CD4-positive, alpha-beta T cell treated with Interleukin-17A for 1 hour (primary cell): ENCODE measurements at regions not wholly inside any gene's neighbourhood (a gene's known extent, or its start where the extent isn't known, plus 50 kb on each side); places are given as distances from the start of the nearest gene placed in this dataset.
A peak's percentile ranks its signal among the peaks of the same experiment; 100 is the strongest.
"Not testable (repeated sequence)": the region's sequence is repeated elsewhere in the genome, so short reads cannot be mapped to it uniquely, and the experiment has no call there.

Experiments used
- DNase-seq: peaks from one replicate; pipeline ENCODE4 v3.0.0-alpha.2; 2020

DNA sequence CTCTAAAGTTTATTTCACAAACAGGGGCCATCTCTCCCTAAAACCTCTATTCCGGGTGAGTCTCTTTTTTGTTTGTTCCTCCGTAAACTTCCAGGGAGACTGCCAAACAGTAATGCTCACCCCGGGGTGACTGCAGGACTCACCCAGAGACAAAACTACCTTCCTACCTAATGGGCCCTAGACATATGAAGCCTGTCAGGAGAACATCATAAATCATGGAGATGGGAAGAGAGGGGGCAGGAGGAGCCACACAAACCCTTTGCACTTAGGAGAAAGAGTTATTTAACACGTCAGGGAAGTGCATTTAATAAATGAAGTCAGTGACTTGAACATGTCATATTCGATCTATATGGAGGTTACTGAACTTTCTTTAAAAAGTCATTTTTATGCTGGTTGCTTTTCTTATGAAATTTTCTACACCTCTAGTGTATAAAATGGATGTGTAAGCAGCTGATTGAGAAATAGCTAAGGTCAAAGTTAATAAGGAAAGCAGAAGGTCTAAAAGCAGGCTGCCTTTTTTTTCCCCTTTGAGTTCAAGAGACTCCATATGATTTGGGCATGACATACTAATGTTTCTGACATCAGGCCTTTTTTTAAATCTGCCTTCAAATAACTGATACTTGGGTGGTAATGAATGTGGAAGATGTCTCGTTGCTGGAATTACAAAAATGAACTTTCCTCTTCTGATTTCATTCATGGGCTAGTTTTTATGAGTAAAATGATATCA, 286.9 kb upstream of the USP25 start:
- DNase-seq, result no peak

DNA sequence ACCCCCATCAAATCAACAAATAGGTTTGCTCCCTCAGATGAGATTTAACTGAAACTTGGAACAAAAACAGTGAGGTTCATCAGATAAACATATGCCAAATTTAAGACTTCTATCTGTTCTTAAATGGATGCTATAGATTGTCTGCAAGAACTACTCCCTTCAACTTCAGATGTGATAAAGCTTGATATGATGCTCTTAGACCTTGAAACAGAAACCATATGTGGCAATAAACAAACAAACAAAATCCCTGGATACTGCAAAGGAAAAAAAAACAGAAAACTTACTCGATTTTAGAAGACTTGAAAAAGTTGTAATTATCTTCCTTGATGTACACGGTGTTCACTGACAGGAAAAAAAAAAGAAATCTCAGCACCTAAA, 286.1 kb upstream of the USP25 start:
- no peak for DNase-seq

DNA sequence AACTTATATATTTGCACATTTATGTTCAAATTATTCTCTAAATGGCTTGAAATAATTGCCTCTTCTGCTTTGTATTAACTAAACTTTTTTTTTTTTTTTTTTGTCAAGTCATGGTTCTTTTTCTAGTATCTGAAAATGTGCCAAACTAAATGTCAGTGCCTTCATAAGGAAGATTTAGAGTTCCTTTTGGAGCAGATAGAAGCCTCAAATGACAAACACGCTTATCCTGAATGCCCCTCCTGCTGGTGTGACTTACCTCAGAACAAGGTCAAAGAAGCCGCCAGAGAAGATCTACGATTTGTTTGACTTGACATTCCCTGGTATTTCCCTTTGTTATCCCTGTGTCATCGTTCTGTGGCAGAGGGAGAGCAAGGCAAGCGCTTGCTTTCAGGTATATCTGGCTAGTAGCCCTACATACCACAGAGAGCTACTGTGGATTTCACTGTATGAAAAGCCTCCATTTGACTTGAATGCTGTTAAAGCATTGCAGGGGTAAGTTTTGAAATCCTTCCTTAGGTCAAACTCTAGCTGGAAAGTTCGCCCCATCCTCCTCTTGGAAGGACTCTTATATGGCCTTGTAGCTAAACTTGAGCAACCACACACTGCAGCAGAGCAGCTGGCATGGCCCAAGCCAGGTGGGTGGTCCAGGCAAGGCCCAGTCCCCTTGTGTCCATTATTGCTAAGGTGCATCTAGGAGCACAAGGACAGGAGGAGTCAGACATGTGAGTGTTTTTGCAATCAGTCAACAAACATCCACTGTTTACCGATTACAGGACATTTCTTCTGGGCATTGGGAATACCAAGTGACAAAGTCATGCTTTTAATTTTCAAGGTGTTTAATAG, 285.4 kb upstream of the USP25 start:
- DNase-seq, result no peak

DNA sequence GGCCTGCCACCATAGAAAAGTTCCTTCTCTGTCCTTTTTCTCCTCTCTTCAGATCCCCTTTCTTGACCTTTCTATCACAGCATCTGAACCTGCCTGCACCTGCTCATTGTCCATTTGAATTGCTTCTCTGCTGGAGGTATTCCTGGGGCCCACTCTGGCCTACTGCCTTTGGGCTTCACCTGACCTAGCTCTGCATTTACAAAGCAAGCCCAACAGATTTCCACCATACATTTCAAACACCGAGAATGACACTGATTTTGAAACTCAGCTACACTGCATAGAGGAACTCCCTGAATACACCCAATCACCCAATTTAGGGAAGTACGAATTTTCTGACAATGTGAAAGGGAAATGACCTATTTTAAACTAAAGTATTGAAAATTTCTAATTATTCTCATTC, 284.5 kb upstream of the USP25 start:
- DNase-seq, result peak; percentile 5

DNA sequence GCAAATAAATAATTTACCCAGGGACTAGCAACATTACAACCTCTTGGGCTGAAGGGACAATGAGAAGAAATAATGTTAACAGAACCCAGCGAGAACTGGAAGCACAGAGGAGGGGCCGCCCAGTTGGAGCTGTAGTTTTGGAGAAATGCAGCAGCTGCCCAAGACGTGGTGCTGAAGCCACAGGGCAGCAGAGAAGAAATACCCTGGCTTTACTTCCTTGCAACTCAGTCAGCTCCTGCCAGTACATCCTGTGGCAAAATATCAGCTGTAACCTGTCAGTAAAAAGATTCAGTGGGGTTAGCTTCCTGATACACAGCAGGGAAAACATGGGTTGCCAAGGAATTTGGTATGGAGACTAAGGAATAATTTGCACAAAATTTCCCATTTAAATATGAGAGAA, 283.6 kb upstream of the USP25 start:
- no peak for DNase-seq

DNA sequence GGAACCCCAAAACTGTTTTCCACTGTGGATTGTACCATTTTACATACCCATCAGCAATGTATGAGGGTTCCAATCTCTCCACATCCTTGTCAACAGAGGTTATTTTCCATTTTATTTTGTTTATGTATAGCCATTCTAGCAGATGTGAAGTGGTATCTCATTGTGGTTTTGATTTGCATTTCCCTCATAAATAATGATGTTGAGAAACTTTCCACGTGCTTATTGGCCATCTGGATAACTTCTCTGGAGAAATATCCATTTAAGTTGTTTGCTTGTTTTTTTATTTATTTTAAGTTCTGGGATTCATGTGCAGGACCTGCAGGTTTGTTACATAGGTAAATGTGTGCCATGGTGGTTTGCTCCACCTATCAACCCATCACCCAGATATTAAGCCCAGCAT, 280.2 kb upstream of the USP25 start:
- no peak for DNase-seq

DNA sequence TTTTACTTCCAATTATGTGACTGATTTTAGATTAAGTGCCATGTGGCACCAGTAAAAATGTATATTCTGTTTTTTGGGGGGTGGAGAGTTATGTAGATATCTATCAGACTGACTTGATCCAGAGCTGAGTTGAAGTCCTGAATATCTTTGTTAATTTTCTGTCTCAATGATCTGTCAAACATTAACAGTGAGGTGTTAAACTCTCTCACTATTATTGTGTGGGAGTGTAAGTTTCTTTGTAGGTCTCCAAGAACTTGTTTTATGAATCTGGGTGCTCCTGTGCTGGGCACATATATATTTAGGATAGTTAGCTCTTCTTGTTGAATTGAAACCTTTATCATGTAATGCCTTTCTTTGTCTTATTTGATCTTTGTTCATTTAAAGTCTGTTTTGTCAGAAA, 276.5 kb upstream of the USP25 start:
- DNase-seq, result no peak

DNA sequence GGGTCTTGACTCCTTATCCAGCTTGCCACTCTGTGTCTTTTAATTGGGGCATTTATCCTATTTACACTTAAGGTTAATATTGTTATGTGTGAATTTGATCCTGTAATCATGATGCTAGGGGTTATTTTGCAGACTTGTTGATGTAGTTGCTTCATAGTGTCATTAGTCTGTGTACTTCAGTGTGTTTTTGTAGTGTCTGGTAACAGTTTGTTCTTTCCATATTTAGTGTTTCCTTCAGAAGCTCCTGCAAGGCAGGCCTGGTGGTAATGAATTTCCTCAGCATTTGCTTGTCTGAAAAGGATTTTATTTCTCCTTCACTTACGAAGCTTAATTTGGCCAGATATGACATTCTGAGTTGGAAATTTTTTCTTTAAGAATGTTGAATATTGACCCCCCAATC, 276.0 kb upstream of the USP25 start:
- not testable (repeated sequence) for DNase-seq

DNA sequence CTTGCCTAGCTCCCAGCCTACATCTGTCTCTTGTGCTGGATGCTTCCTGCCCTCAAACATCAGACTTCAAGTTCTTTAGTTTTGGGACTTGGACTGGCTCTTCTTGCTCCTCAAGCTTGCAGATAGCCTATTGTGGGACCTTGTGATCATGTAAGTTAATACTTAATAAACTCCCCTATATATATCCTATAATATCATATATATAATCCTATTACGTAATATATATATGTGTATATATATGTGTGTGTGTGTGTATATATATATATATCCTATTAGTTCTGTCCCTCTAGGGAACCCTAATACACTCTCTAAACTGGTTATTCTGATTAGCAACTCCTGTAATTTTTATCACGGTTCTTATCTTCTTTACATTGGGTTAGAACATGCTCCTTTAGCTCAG, 274.9 kb upstream of the USP25 start:
- DNase-seq, result not testable (repeated sequence)

DNA sequence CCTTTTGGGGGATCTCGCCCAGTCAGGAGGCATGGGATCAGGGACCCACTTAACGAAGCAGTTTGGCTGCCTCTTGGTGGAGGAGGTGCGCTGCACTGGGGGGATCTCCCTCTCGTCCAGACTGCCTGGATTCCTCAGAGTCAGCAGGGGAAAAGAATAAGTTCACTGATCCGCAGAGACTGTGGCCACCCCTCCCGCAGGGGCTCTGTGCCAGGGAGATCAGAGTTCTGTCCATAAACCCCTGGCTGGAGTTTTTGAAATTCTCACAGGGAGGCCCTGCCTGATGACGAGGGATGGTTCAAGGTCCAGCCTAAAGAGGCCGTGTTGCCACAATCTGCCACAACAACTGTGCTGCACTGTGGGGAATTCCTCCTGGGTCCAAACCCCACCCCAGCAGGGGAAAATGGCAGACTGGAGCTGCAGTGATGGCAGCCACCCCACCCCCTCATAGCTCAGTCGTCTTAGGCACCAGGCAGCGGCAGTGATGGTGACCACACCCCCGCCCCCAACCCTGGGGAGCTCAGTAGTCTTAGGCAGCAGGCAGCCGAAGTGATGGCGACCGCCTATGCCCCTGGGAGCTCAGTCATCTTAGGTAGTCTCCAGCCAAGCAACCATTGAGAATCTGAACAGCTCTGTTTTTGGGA, 273.8 kb upstream of the USP25 start:
- no peak for DNase-seq

DNA sequence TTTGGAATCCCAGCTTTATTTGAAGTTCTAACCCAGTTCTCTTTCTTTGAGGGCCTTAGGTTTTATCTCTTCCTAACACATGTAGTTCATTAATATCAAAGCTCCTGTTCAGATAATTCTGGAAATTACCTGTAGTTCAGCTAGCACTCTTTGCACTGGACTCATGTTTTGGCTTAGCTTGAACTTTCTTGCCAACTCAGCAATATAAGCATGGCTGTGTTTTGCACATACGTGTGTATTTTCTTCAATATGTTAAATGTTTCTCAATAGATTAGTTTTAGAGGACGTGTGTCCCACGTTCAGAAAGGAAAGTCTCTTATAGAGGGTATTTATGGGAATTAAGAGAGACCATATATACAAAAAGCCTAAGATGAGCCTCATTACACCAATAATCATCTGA, 271.8 kb upstream of the USP25 start:
- no peak for DNase-seq

DNA sequence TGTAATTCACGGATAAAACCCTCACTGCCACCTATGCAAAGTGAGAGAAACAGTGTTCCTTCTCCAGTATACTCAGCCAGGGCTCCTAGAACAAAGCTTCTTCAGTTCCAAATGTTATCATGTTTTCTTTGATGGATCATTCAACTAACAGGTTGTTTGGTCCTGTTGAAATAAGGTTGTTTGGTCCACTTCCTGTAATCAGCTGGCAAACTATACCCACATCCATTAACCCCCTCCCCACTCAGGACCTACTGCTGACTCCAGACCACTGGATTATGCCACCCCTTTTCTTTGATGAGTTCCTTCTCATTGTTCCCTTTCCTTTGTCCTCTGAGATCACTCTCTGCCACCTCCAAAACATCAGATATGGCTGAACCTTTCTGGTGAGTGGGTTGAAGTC, 267.7 kb upstream of the USP25 start:
- no peak for DNase-seq

DNA sequence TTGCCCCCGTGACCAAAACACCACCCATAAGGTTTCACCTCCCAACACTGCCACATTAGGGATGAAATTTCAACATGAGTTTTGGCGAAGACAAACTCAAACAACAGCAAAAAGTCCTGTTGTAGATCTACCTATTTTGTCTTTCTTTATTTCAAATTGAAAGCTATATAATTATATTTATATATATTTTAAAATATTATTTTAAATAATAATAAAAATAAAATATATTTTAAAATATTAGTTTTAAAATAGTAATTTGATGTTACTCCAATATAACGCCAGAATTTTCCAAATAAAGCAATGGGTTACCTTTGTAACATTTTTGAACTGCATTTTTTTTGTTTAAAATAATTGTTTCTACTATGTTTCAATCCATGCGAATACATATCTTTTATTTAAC, 263.5 kb upstream of the USP25 start:
- DNase-seq, result no peak

DNA sequence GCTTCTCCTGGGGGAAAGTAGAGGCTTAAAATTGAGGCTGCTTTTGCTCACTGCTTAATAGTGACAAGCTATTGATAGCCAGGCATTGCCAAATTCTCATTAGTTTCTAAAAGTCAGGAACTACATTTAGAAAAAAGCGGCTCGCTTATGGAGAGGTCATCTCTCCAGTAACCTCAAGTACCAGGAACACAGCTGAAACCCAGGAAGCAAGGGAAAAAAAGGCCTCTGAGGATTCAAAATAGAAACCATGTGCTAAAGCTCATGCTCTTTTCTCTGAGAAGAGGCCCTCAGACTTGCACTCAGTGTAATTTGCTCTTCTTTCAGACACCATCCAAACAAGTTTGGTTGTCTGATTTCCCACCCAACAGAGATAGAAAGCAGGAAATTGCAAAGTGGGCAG, 261.4 kb upstream of the USP25 start:
- no peak for DNase-seq

DNA sequence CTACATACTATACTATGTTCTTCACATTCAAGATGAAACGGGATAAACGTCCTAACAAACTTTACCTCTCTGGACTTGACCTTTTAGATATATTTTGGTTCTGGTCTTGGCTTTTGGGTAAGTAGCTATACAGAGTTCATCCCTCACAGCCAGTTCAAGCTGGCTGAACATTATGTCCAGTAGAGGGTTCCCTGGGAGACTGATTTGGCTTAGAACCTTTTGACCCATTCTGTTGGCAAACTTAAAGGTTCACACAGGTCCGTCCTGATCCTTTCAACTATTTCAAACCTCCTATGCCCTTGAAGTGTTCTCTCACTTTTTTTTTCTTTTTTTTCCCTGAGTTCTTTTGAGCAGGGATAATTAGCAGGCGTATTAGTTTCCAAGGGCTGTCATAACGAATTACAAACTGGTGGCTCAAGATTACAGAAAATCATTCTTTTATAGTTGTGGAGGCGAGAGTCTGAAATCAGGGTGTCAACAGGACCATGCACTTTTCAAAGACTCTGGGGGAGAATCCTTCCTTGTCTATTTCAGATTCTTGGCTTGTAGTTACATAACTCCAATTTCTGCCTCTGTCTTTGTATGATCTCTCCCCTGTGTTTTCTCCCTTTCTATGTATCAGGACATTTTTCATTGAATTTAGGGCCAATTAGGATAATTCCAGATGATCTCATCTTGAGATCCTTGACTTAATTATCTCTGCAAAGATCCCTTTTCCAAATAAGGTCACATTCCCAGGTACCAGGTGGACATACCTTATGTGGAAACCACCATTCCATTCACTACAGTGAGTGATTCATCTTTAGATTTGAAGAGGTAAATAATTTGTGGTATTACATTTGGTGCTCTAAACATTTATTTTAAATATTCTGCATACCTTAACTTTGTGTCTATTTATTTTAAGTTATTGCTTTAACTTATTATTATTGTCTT, 257.4 kb upstream of the USP25 start:
- DNase-seq, result no peak

DNA sequence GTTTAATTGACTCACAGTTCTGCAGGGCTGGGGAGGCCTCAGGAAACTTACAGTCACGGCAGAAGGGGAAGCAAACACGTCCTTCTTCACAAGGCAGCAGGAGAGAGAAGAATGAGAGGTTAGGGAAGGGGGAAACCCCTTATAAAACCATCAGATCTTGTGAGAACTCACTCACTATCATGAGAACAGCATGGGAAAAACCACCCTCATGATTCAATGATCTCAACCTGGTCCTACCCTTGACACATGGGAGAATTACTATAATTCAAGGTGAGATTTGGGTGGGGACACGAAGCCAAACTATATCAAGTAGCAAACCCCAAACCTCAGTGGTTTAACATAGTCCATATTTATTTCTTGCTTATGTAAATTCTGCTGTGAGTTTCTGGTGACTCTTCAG, 252.0 kb upstream of the USP25 start:
- not testable (repeated sequence) for DNase-seq

DNA sequence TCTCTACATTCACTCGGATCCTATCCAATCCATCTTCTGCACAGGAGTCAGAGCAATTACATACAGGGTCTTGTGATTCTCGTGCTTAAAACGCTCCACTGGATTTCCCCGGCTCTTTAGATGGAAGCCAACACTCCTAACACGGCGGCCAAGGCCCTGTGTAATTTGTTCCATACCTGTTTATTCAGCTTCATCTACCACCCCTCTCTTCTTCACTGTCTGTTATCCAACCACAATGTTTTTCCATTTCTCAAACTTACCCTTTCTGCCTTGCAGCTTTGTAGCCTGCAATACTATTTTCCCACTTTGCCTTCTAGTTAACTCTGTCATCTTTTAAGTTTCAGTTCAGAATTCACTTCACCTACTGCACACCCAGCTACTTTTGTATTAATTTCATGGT, 249.6 kb upstream of the USP25 start:
- DNase-seq, result no peak

DNA sequence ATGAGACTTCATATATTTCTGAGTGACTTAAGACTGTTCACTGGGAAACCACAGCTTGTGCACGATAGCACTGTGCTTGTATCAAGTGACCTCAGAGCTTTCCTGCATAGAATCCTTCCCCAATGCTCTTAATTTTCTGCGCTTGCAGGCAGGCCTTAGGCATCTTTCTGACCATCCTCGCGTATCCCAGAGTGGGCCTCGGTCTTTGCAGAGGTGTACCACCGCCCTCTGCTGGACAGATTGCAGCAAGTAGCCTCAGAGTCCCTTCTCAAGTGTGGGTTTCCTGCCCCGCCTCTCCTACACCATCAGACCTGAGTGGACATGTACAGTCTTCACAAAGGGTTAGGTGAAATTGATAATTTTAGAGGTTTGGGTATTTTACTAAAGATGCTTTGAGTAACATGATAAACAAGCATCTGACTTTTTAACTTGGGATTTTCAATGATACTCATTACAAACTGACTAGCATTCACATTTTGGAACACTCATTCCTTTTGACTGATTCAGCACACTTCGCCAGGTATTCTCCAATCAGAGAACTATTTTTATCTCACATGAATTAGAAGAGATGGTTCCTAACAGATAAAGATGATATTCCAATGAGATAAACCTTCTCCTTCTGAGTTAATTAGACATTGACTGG, 246.5 kb upstream of the USP25 start:
- DNase-seq, result peak; percentile 77

DNA sequence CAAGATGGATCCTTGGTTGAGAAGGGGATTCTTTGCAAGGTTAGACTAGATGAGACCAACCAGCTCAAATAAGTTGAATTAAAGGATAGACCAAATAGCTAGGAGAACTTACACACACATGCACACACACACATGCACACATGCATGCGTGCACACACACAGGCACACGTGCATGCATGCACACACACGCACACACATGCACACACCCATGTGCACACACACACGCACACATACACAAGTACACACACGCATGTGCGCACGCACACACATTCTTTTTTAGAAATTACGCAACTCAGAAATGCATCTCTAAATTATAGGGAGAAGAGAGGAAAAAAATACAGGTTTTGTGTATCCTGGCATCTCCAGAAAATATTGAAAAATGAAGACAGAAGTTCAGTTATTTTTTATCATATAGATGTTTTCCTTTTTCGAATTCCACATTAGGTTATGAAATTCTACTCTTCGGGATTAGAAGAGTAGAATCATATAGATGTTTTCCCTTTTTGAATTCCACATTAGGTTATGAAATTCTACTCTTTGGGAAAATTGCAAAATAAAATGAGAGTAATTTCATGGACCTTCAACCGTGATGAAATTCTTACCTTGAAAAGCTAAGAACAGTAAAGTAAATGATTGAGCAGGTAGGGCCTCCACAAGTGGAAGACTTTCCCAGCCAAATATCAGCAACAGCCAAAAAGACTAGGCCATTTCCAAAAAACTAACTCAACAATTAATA, 243.2 kb upstream of the USP25 start:
- no peak for DNase-seq

DNA sequence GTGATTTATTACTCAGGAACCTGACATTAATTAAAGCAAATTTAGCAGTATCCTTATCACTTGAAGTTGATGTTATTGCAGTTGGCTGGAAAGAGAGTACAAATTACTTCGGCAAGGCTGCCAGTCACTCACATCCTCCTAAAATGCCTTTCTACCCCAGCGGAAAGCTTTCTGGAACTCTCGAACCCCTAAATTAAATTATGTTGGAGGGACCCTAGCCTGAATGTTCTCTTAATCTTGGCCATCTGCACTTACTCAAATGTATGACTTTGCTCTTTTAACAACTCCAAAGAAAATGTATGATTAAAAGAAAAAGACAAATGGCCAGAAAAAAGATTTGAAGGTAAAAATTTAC, 242.6 kb upstream of the USP25 start:
- DNase-seq, result no peak

DNA sequence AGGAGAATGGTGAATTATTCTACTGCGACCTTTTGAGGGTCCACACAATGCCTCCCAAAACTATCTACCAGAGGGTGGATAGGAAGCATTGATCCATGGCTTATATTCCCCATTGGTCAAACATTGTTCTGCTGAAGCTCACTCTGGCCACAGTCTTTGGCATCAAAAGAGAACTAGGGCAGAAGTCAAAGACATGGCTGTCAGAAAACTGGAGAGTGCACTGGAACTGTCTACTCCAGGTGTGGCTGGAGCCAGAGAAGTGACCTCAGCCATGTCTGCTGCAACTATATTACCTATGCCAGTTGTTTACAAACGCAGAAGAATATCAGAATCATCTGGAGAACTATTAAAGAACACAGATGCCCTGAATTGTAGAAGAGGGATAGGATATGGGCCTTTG, 238.7 kb upstream of the USP25 start:
- no peak for DNase-seq

DNA sequence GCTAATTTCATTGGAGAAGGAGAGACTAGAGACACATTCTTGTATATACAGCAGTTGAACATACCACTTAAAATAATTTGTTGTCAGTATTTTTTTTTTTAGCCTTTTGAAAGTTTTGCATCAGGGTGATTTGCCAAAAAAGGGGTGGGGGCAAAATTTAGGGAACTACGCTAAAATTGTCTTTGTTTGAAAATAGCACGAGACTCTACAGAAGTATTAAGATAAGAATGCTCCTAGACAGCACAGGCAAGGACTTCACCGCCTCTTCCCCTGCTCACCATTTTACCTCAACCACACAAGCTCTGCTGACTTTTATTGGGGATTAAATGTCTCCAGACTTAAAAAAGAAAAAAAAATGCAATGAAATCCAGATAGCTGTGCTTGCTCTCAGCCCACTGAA, 236.1 kb upstream of the USP25 start:
- no peak for DNase-seq
